ENCODE measurements at regions not wholly inside any gene's neighbourhood (a gene's known extent, or its start where the extent isn't known, plus 50 kb on each side); places are given as distances from the start of the nearest gene placed in this dataset.

DNA sequence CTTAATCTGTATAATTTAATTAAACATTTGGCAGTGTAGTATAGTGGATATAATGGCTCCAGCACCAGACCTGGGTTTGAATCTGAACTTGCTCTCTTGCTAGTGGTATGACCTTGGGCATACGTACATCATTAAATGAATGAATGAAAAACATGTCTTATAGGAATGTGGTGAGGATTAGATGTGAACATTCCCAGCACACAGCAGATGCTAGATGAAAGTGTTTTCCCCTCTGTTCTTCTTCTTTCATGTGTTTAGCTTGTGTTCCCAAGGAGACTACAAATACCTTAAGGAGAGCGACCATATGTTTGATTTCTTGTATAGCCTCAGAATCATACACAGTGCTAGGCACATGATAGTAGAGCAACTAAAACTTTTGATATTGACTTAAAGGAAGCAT lies 56.5 kb downstream of the CT47B1 start:
- no peak overlapping the region for H3K4me3 Mint-ChIP-seq
- Histone ChIP-seq H2BK120ac (ENCODE audit: low read depth, low read length, poor library complexity, severe bottlenecking) (no peak overlapping the region), H3K23me2 (ENCODE audit: insufficient read length, low read depth, low read length, poor library complexity, severe bottlenecking) (no peaks in the 10 kb centered on the region), H3K56ac (ENCODE audit: insufficient read length, low read depth, low read length) (no peak overlapping the region), H3K27ac (ENCODE audit: insufficient read length, low read depth, low read length) (no peak overlapping the region), H3K4me2 (ENCODE audit: insufficient read depth, insufficient read length, low read length) (no peak overlapping the region), H4K91ac (ENCODE audit: insufficient read length, low read depth, low read length) (no peak overlapping the region), H2BK15ac (ENCODE audit: low read depth, low read length) (no peak overlapping the region), H2AK5ac (ENCODE audit: insufficient read length, low read length) (no peak overlapping the region), H3K14ac (ENCODE audit: insufficient read depth, low read length) (no peak overlapping the region), H2AFZ (ENCODE audit: low read length) (no peak overlapping the region), H4K8ac (replicated peaks; ENCODE audit: insufficient read length, low read depth, low read length) (no peak overlapping the region), H3K4me1 (ENCODE audit: insufficient read depth, low read length) (no peaks in the 10 kb centered on the region), H3K18ac (ENCODE audit: insufficient read length, low read depth, low read length) (no peak overlapping the region), H2BK5ac (ENCODE audit: insufficient read length, low read length) (no peak overlapping the region), H4K5ac (ENCODE audit: insufficient read length, low read depth, low read length) (no peak overlapping the region), H4K20me1 (ENCODE audit: control insufficient read depth, insufficient read depth, insufficient read length) (no peaks in the 10 kb centered on the region), H3K27me3 (ENCODE audit: insufficient read depth, low read length) (peaks cover 14% of the 10 kb centered on the region; the same call in 1 of the 2 replicates), H3K9me3 (ENCODE audit: control insufficient read depth, low read depth, low read length) (peaks cover 12% of the 10 kb centered on the region), H2BK20ac (ENCODE audit: low read depth, low read length, poor library complexity, severe bottlenecking) (no peak overlapping the region), H3K79me1 (ENCODE audit: insufficient read depth, low read depth, low read length, poor library complexity, severe bottlenecking) (no peaks in the 10 kb centered on the region), H2BK12ac (ENCODE audit: insufficient read length, low read depth, low read length) (no peak overlapping the region), H3K9ac (ENCODE audit: extremely low read depth, insufficient read length, low read length) (no peak overlapping the region), H3K79me2 (ENCODE audit: insufficient read depth, low read length) (no peaks in the 10 kb centered on the region), H3T11ph (ENCODE audit: low read length) (no peak overlapping the region), H3K4ac (ENCODE audit: low read depth, low read length) (no peak overlapping the region), H3K23ac (ENCODE audit: insufficient read length, low read depth, low read length) (no peak overlapping the region)
- peaks cover 100% of the 10 kb centered on the region for H3K27me3 Mint-ChIP-seq (ENCODE audit: low read depth)
- H3K27ac Mint-ChIP-seq: no peak overlapping the region
- H3K4me1 Mint-ChIP-seq: peaks cover 7% of the 10 kb centered on the region in 2 experiments
- no peak for DNase-seq
- H3K36me3 Mint-ChIP-seq (ENCODE audit: insufficient read depth in 1 of 3, low read depth in 3 of 3): peaks cover 0 to 4% (median 0%) of the 10 kb centered on the region in 3 experiments; a peak in 2 of 7 replicates
- TF ChIP-seq CTCF (conservative IDR thresholded peaks at IDR 0.05): no peak
- WGBS (ENCODE audit: extremely low coverage, insufficient read length, low lambda C conversion rate): no CpG with 5 or more reads among the region's 2 CpGs
- H3K9me3 Mint-ChIP-seq: peaks cover 61 to 66% of the 10 kb centered on the region in 2 experiments
